Mesodermal cell (in vitro differentiated cells): ENCODE measurements at regions not wholly inside any gene's neighbourhood (a gene's known extent, or its start where the extent isn't known, plus 50 kb on each side); places are given as distances from the start of the nearest gene placed in this dataset.

Experiments
- H3K27ac ChIP-seq: 2 replicates; pipeline ENCODE4 v1.7.0; 2013; ENCODE audit warnings: mild to moderate bottlenecking, low read depth, low read length, moderate library complexity; ENCODE audit not compliant: severe bottlenecking
- H3K36me3 ChIP-seq: 2 replicates; pipeline ENCODE4 v1.7.1; 2013; ENCODE audit warnings: mild to moderate bottlenecking, low read length, moderate library complexity; ENCODE audit not compliant: control insufficient read depth, insufficient read depth
- H3K4me1 ChIP-seq: one replicate; pipeline ENCODE4 v1.7.1; 2013; ENCODE audit warnings: mild to moderate bottlenecking, low read length; ENCODE audit not compliant: insufficient read depth, control insufficient read depth, poor library complexity, severe bottlenecking
- H3K4me3 ChIP-seq: 2 replicates; pipeline ENCODE4 v1.7.0; 2013; ENCODE audit warnings: low read length, control low read depth, mild to moderate bottlenecking; ENCODE audit not compliant: insufficient read depth, poor library complexity, severe bottlenecking; ENCODE audit errors: extremely low read depth
- H3K9me3 ChIP-seq: 2 replicates; pipeline ENCODE4 v1.7.1; 2013; ENCODE audit warnings: mild to moderate bottlenecking, low read length, moderate library complexity; ENCODE audit not compliant: control insufficient read depth
- WGBS, 2 experiments: methylation state at CpG; one replicate each; pipeline ENCODE4 v1.1.5; 2013; ENCODE audit warnings: missing lambda C conversion rate in 2 of 2; ENCODE audit not compliant: insufficient coverage in 2 of 2; 5-methylcytosine and 5-hydroxymethylcytosine counted together

DNA sequence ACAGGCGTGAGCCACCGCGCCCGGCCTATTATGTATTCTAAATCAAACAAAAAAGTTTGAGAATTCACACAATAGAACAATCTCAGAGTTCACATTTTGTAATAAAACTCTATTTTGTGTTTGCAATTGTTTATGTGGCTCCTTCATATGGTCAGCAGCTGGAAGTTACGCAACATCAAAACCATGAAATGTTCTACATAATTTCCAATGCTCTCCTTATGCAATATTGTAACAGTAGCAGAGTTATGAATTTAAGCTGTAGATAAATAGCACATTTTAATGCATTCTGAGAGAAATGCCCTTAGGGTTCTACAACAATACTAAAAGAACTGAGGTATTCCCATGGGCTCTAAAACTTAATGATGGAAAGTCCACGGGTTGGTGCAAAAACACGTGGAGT lies 62.3 kb upstream of the COL11A1 start:
- H3K27ac ChIP-seq, result no peak overlapping the region
- 69 to 85% methylated on average over 2 of the region's 7 CpGs for WGBS, 2 experiments
- H3K4me3 ChIP-seq, result no peak overlapping the region

DNA sequence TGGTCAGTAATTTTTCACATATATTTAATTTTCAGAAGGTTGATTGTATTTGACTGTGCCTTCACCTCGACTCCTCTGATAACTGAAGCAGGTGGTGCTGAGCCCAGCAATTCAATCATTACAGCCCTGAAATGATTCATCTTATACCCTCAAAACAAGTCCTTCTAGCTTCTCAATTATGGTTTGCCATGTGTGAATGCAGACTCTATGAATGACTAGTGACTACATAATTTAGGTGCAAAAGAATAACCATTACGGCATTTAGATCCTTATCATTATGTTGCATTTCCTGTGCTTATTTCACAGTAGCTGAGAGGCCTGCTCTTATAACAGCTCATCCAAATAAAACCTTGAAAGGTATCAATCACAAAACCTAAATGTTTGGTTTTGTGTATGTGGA lies 54.0 kb upstream of the COL11A1 start:
- no peak overlapping the region for H3K4me3 ChIP-seq
- H3K27ac ChIP-seq, result no peak overlapping the region
- WGBS, 2 experiments, result no CpG with 5 or more reads among the region's 2 CpGs
- no peaks in the 10 kb centered on the region for H3K4me1 ChIP-seq
- no peaks in the 10 kb centered on the region for H3K36me3 ChIP-seq
- no peaks in the 10 kb centered on the region for H3K9me3 ChIP-seq

More for the DNA sequence above, 62.3 kb upstream of the COL11A1 start:
- H3K36me3 ChIP-seq, result no peaks in the 10 kb centered on the region
- no peaks in the 10 kb centered on the region for H3K9me3 ChIP-seq
- no peaks in the 10 kb centered on the region for H3K4me1 ChIP-seq

DNA sequence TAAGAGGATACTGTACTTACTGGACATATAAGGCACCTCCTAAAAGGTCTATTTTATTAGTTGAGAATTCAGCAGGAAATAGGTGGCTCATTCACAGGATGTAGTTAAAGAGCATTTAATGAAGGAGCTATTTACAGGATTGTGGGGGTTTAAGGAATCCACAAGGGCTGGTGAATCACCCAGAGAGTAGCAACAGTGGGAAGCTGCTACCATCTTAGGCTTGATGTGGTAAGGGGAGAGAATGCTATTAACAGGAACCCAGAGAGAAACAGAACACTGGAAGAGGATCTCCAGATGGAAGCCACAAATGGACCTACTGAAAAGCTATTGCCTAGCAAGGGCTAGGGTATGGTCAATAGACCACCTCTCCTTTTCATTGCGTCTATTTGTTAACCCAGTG lies 52.0 kb upstream of the COL11A1 start:
- Histone ChIP-seq H3K36me3 (no peaks in the 10 kb centered on the region), H3K4me3 (no peak overlapping the region), H3K4me1 (no peaks in the 10 kb centered on the region), H3K9me3 (no peaks in the 10 kb centered on the region), H3K27ac (no peak overlapping the region)
- 100% methylated on average over 1 of the region's 1 CpG for WGBS, 2 experiments
